Endothelial cell of umbilical vein (primary cell): ENCODE measurements at regions not wholly inside any gene's neighbourhood (a gene's known extent, or its start where the extent isn't known, plus 50 kb on each side); places are given as distances from the start of the nearest gene placed in this dataset.

Source experiments
- BruUV-seq: library from RNA; stranded (reverse); fragments of 400-500 nt; replicated peaks from 2 replicates; lab custom pipeline; 2021; lab: Mats Ljungman, UMichigan
- CTCF ChIA-PET: fragments of 300-600, 350-600 bp; sonication (Branson Sonifier 250); formaldehyde crosslinking; loops from one replicate; lab custom pipeline; 2021; ENCODE audit warnings: antibody characterized with exemption, inconsistent platforms; lab: Charles Lee
- POLR2A ChIA-PET: fragments of 300-600, 350-600 bp; sonication (Branson Sonifier 250); formaldehyde crosslinking; loops from one replicate; lab custom pipeline; 2021; ENCODE audit warnings: antibody characterized with exemption, inconsistent platforms; lab: Charles Lee
- DNase-seq: peaks from one replicate; pipeline ENCODE4 v3.0.0-alpha.2; 2011; ENCODE audit warnings: low read depth, low spot score
- FAIRE-seq: peaks from 2 replicates; lab custom pipeline; 2011; peaks lifted over from hg19 to GRCh38; lab: Jason Lieb, UNC
- H2AFZ ChIP-seq: 2 replicates; pipeline ENCODE4 v1.6.0; 2012; ENCODE audit warnings: low read depth, low read length, control low read depth, inconsistent platforms
- H3K27ac ChIP-seq: 2 replicates; pipeline ENCODE4 v1.5.1; 2011; ENCODE audit warnings: low read depth, mild to moderate bottlenecking, control low read depth, low read length, moderate library complexity; ENCODE audit not compliant: insufficient read depth
- H3K27me3 ChIP-seq, 2 experiments: 2 replicates each; pipeline versions ENCODE4 v1.6.0 to v1.6.1; 2011; ENCODE audit warnings: low read length in 2 of 2, mixed read lengths in 1 of 2; ENCODE audit not compliant: control insufficient read depth in 2 of 2, insufficient read depth in 2 of 2
- H3K36me3 ChIP-seq, 2 experiments: 2 replicates in 1 of 2; 3 replicates in 1 of 2; pipeline ENCODE4 v1.5.1; 2011; ENCODE audit warnings: low read length in 2 of 2, mild to moderate bottlenecking in 1 of 2, moderate library complexity in 1 of 2; ENCODE audit not compliant: control insufficient read depth in 2 of 2, insufficient read depth in 2 of 2; ENCODE audit errors: extremely low read depth in 1 of 2
- H3K4me1 ChIP-seq: 3 replicates; pipeline ENCODE4 v1.5.1; 2011; ENCODE audit warnings: mild to moderate bottlenecking, low read length; ENCODE audit not compliant: control insufficient read depth, insufficient read depth; ENCODE audit errors: extremely low read depth
- H3K4me2 ChIP-seq: 2 replicates; pipeline ENCODE4 v1.6.1; 2011; ENCODE audit warnings: low read length, control low read depth, mixed read lengths; ENCODE audit not compliant: insufficient read depth
- H3K4me3 ChIP-seq, 3 experiments: fragments of 200-600 bp in 1 of 3; sonication (generic), shearing (Covaris generic) in 1 of 3; replicated peaks in 1 of 3; 2 replicates each; pipeline ENCODE4 v1.5.1; 2011 to 2016; ENCODE audit warnings: control low read depth in 3 of 3, low read length in 3 of 3, mild to moderate bottlenecking in 2 of 3, inconsistent platforms in 1 of 3, low read depth in 1 of 3, moderate library complexity in 1 of 3; ENCODE audit not compliant: insufficient read depth in 1 of 3
- H3K79me2 ChIP-seq: 2 replicates; pipeline ENCODE4 v1.6.0; 2012; ENCODE audit warnings: low read length, inconsistent platforms; ENCODE audit not compliant: control insufficient read depth, insufficient read depth
- H3K9ac ChIP-seq: replicated peaks from 2 replicates; pipeline ENCODE3; 2011; ENCODE audit warnings: low read length, control low read depth; ENCODE audit not compliant: insufficient read depth; ENCODE audit errors: extremely low read depth
- H3K9me1 ChIP-seq: replicated peaks from 3 replicates; pipeline ENCODE4 v1.6.0; 2011; ENCODE audit warnings: mild to moderate bottlenecking, low read length; ENCODE audit not compliant: control insufficient read depth, insufficient read depth; ENCODE audit errors: extremely low read depth
- H3K9me3 ChIP-seq: replicated peaks from 2 replicates; pipeline ENCODE4 v1.5.1; 2012; ENCODE audit warnings: low read length, inconsistent platforms; ENCODE audit not compliant: control insufficient read depth, insufficient read depth
- H4K20me1 ChIP-seq: replicated peaks from 2 replicates; pipeline ENCODE3; 2011; ENCODE audit warnings: mild to moderate bottlenecking, low read length; ENCODE audit not compliant: control insufficient read depth, insufficient read depth; ENCODE audit errors: extremely low read depth
- CTCF ChIP-seq, 2 donors: IDR thresholded peaks; 1 replicate in 1 of 2; 2 replicates in 1 of 2; pipeline ENCODE4 v1.5.1; 2011; ENCODE audit warnings: low read length in 2 of 2, mild to moderate bottlenecking in 2 of 2, moderate library complexity in 2 of 2, control low read depth in 1 of 2, inconsistent platforms in 1 of 2, low read depth in 1 of 2; ENCODE audit not compliant: insufficient read depth in 1 of 2; ENCODE audit errors: extremely low read depth in 1 of 2
- EZH2 ChIP-seq: IDR thresholded peaks from 2 replicates; pipeline ENCODE4 v1.6.1; 2012; ENCODE audit warnings: borderline replicate concordance, low read depth, mild to moderate bottlenecking, moderate library complexity, low read length, inconsistent platforms; ENCODE audit not compliant: severe bottlenecking
- FOS ChIP-seq: IDR thresholded peaks from 2 replicates; pipeline ENCODE4 v1.6.1; 2011; ENCODE audit warnings: mild to moderate bottlenecking, low read length, moderate library complexity, borderline replicate concordance; ENCODE audit not compliant: insufficient read depth
- GATA2 ChIP-seq: IDR thresholded peaks from 2 replicates; pipeline ENCODE4 v1.7.0; 2011; ENCODE audit warnings: low read depth, mild to moderate bottlenecking, moderate library complexity, mixed read lengths, low read length; ENCODE audit not compliant: insufficient read length, insufficient read depth
- JUN ChIP-seq: IDR thresholded peaks from 2 replicates; pipeline ENCODE4 v1.6.1; 2011; ENCODE audit warnings: borderline replicate concordance, low read depth; ENCODE audit not compliant: insufficient read length, insufficient read depth
- MAX ChIP-seq: IDR thresholded peaks from 2 replicates; pipeline ENCODE4 v1.6.1; 2011; ENCODE audit not compliant: insufficient read depth, insufficient read length
- MYC ChIP-seq: IDR thresholded peaks from one replicate; pipeline ENCODE4 v1.6.1; 2011; ENCODE audit warnings: mild to moderate bottlenecking, low read depth, low read length
- POLR2A ChIP-seq: IDR thresholded peaks from 2 replicates; pipeline ENCODE4 v1.6.1; 2012; ENCODE audit warnings: low read depth, mild to moderate bottlenecking, control low read depth, low read length
- POLR2AphosphoS5 ChIP-seq: IDR thresholded peaks from 2 replicates; pipeline ENCODE4 v1.6.1; 2012; ENCODE audit warnings: low read depth, mild to moderate bottlenecking, control low read depth, low read length, moderate library complexity; ENCODE audit not compliant: insufficient read depth
- dilution Hi-C: fragments of 300-500 bp; cut with MboI; formaldehyde crosslinking; loops from one replicate; pipeline ENCODE4 v1.15.0; 2019; ENCODE audit warnings: low sequenced_read_pairs; ENCODE audit not compliant: extremely low pct_ligation_motif_present
- intact Hi-C: fragments of 100-400 bp; cut with micrococcal nuclease; formaldehyde crosslinking; loops from one replicate; pipeline ENCODE4 v1.10.0; 2022

GRCh38 chr6:37078814-37079213 is 73.4 kb downstream of the FGD2 start:
- FAIRE-seq = no peak

More at GRCh38 chr6:37078814-37079213, 73.4 kb downstream of the FGD2 start:
- TF ChIP-seq GATA2 (no peak), POLR2A (no peak), FOS (no peak), EZH2 (no peak), MYC (no peak), POLR2AphosphoS5 (no peak), CTCF (IDR thresholded peaks at IDR 0.05; ENCODE audit: extremely low read depth in 1 of 2, insufficient read depth in 1 of 2, low read depth in 1 of 2, low read length in 2 of 2) (no peak), MAX (no peak), JUN (no peak)
- intact Hi-C loops (no loop called here), dilution Hi-C loops (no loop called here)
- H3K9me3 ChIP-seq = no peaks in the 10 kb centered on the region
- no peaks in the 10 kb centered on the region for H3K36me3 ChIP-seq
- H3K27me3 ChIP-seq = peaks cover 11 to 16% of the 10 kb centered on the region in 2 experiments
- H3K4me1 ChIP-seq = no peaks in the 10 kb centered on the region
- no peaks in the 10 kb centered on the region for H3K79me2 ChIP-seq
- no peak overlapping the region for H3K9ac ChIP-seq
- no peak overlapping the region for H3K4me2 ChIP-seq
- H4K20me1 ChIP-seq = no peaks in the 10 kb centered on the region
- no peaks in the 10 kb centered on the region for H3K9me1 ChIP-seq
- no peak overlapping the region for H3K27ac ChIP-seq
- CTCF ChIA-PET = no interaction called here
- no peak for DNase-seq
- no TSS peak for BruUV-seq
- POLR2A ChIA-PET = no interaction called here
- no peak overlapping the region for H3K4me3 ChIP-seq
- no peak overlapping the region for H2AFZ ChIP-seq
